Fibroblast of peridontal ligament (primary cell): ENCODE measurements at regions not wholly inside any gene's neighbourhood (a gene's known extent, or its start where the extent isn't known, plus 50 kb on each side); places are given as distances from the start of the nearest gene placed in this dataset.

Source experiments
- DNase-seq: peaks from one replicate; pipeline ENCODE4 v3.0.0-alpha.2; 2010; ENCODE audit errors: extremely low read depth

- no peak for DNase-seq
These were observed 394.9 kb upstream of the PTGER4 start for GRCh38 chr5:40284863-40285262.

GRCh38 chr5:40278881-40279280 is 400.8 kb upstream of the PTGER4 start:
- no peak for DNase-seq

- DNase-seq = no peak
These were observed 402.4 kb upstream of the PTGER4 start for GRCh38 chr5:40277161-40277906.

GRCh38 chr5:40276426-40277102 is 403.2 kb upstream of the PTGER4 start:
- DNase-seq = no peak

GRCh38 chr5:40274568-40274967 is 405.1 kb upstream of the PTGER4 start:
- DNase-seq = no peak

- DNase-seq = peak; percentile 5
These were observed 405.8 kb upstream of the PTGER4 start for GRCh38 chr5:40273936-40274335.

- DNase-seq = no peak
These were observed 408.2 kb upstream of the PTGER4 start for GRCh38 chr5:40271476-40271875.

- DNase-seq = no peak
These were observed 409.4 kb upstream of the PTGER4 start for GRCh38 chr5:40270274-40270845.

- DNase-seq = no peak
These were observed 411.6 kb upstream of the PTGER4 start for GRCh38 chr5:40268088-40268487.

GRCh38 chr5:40266952-40267351 is 412.8 kb upstream of the PTGER4 start:
- no peak for DNase-seq

- DNase-seq = no peak
These were observed 417.7 kb upstream of the PTGER4 start for GRCh38 chr5:40261984-40262383.

GRCh38 chr5:40260361-40260760 is 419.4 kb upstream of the PTGER4 start:
- DNase-seq = peak; percentile 43

GRCh38 chr5:40258222-40258621 is 421.5 kb upstream of the PTGER4 start:
- no peak for DNase-seq

- DNase-seq = peak; percentile 96
These were observed 439.0 kb upstream of the PTGER4 start for GRCh38 chr5:40240671-40241070.

- DNase-seq = peak; percentile 93
These were observed 439.6 kb upstream of the PTGER4 start for GRCh38 chr5:40240111-40240510.

- no peak for DNase-seq
These were observed 441.5 kb upstream of the PTGER4 start for GRCh38 chr5:40238066-40238745.

- peak; percentile 44 for DNase-seq
These were observed 444.0 kb upstream of the PTGER4 start for GRCh38 chr5:40235471-40236400.

GRCh38 chr5:40233268-40233667 is 446.4 kb upstream of the PTGER4 start:
- peak; percentile 49 for DNase-seq

- DNase-seq = no peak
These were observed 451.8 kb upstream of the PTGER4 start for GRCh38 chr5:40227931-40228330.

- DNase-seq = peak; percentile 62
These were observed 452.3 kb upstream of the PTGER4 start for GRCh38 chr5:40227366-40227765.

- no peak for DNase-seq
These were observed 452.8 kb upstream of the PTGER4 start for GRCh38 chr5:40226906-40227305.
